ENCODE measurements at regions not wholly inside any gene's neighbourhood (a gene's known extent, or its start where the extent isn't known, plus 50 kb on each side); places are given as distances from the start of the nearest gene placed in this dataset.

DNA sequence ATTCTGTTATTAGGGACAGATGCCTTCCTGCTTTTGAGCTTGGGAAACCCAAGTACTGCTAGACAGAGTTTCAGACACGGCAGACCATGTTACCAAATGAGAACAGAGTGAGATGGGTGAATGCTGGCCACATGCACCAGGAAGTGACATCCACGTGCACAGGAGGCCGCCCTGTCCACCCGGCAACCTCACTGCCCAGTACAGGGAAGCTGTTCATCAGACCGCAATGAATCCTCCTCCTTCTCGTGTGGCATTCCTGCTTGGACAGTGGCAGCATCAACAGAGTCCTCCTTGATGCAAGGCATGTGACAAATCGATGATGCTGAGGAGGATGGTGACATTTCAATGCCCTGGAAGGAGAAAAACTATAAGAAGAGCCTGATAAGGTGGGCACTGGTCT lies 191.0 kb upstream of the SOX1 start:
- TF ChIP-seq ESRRA (IDR thresholded peaks at IDR 0.05; ENCODE audit: low read length) (no peak), MYC (IDR thresholded peaks at IDR 0.05; ENCODE audit: insufficient read depth, insufficient read length, insufficient replicate concordance, low read length, severe bottlenecking) (no peak)

Data from GM12878 (cell line).